ENCODE measurements at regions not wholly inside any gene's neighbourhood (a gene's known extent, or its start where the extent isn't known, plus 50 kb on each side); places are given as distances from the start of the nearest gene placed in this dataset.
A peak's percentile ranks its signal among the peaks of the same experiment; 100 is the strongest.

GRCh38 chr4:158997660-158998349, 105.1 kb upstream of the RAPGEF2 start:
- H3K4me3 ChIP-seq (ENCODE audit: low read depth, low read length) = no peak overlapping the region
- no peaks in the 10 kb centered on the region for H3K9me3 ChIP-seq (ENCODE audit: control insufficient read depth, insufficient read depth, low read depth, low read length)
- H3K36me3 ChIP-seq (ENCODE audit: control insufficient read depth in 2 of 2, insufficient read depth in 1 of 2, low read length in 2 of 2) = no peaks in the 10 kb centered on the region
- ChIA-PET CTCF (interaction anchor here (0.6 kb wide), 1 partner anchor 38 kb away, joined by 3 read pairs; no protein-coding TSS in a partner anchor), POLR2A (interaction anchor here (1.0 kb wide), 1 partner anchor 104 kb away, joined by 6 read pairs; no protein-coding TSS in a partner anchor)
- H3K4me1 ChIP-seq (ENCODE audit: control insufficient read depth, insufficient read depth, low read length) = peaks cover 10% of the 10 kb centered on the region
- no peak overlapping the region for H3K27ac ChIP-seq (ENCODE audit: extremely low read depth, low read depth, low read length)
- TF ChIP-seq SCRT2 (tag by site-specific recombination; IDR thresholded peaks at IDR 0.05) = no peak
- no peak for TF ChIP-seq KLF7 (tag by site-specific recombination; IDR thresholded peaks at IDR 0.05; ENCODE audit: borderline replicate concordance)
- TF ChIP-seq ZXDB (tag by site-specific recombination; IDR thresholded peaks at IDR 0.05) = no peak
- peak; percentile 62 for TF ChIP-seq TCF7L2 (IDR thresholded peaks at IDR 0.05; ENCODE audit: borderline replicate concordance, low read depth, low read length)
- TF ChIP-seq FEZF1 (tag by site-specific recombination; IDR thresholded peaks at IDR 0.05) = peak; percentile 44; the same call in 1 of the 2 replicates
- TF ChIP-seq PRDM4 (tag by site-specific recombination; IDR thresholded peaks at IDR 0.05) = no peak
- TF ChIP-seq ZNF433 (tag by site-specific recombination; IDR thresholded peaks at IDR 0.05; ENCODE audit: low read depth) = no peak
- TF ChIP-seq ZBTB10 (tag by site-specific recombination; IDR thresholded peaks at IDR 0.05) = no peak
- no peak for TF ChIP-seq ZNF654 (tag by site-specific recombination; IDR thresholded peaks at IDR 0.05; ENCODE audit: low read depth)
- no peak for TF ChIP-seq KLF9 (tag by site-specific recombination; IDR thresholded peaks at IDR 0.05; ENCODE audit: low read depth)
- TF ChIP-seq KLF17 (tag by site-specific recombination; IDR thresholded peaks at IDR 0.05) = no peak
- TF ChIP-seq ZNF416 (tag by site-specific recombination; IDR thresholded peaks at IDR 0.05) = no peak
- TF ChIP-seq ZNF404 (tag by site-specific recombination; IDR thresholded peaks at IDR 0.05) = no peak
- peak; percentile 84 for TF ChIP-seq PRDM6 (tag by site-specific recombination; IDR thresholded peaks at IDR 0.05)
- no peak for TF ChIP-seq ZNF610 (tag by site-specific recombination; IDR thresholded peaks at IDR 0.05; ENCODE audit: borderline replicate concordance)
- no peak for TF ChIP-seq PRDM10 (tag by site-specific recombination; IDR thresholded peaks at IDR 0.05)
- TF ChIP-seq OSR2 (tag by site-specific recombination; IDR thresholded peaks at IDR 0.05) = peak; percentile 11; the same call in 1 of the 2 replicates
- no peak for TF ChIP-seq REPIN1 (tag by site-specific recombination; IDR thresholded peaks at IDR 0.05; ENCODE audit: low read depth)
- no peak for TF ChIP-seq ZBTB20 (tag by site-specific recombination; IDR thresholded peaks at IDR 0.05)
- no peak for TF ChIP-seq ZNF621 (tag by site-specific recombination; IDR thresholded peaks at IDR 0.05)
- no peak for TF ChIP-seq ZNF830 (tag by site-specific recombination; IDR thresholded peaks at IDR 0.05; ENCODE audit: low read depth)
- no peak for TF ChIP-seq ZNF280D (tag by site-specific recombination; IDR thresholded peaks at IDR 0.05)
- TF ChIP-seq ZNF121 (tag by site-specific recombination; IDR thresholded peaks at IDR 0.05) = peak; percentile 98
